PC-3 (cell line): ENCODE measurements at regions not wholly inside any gene's neighbourhood (a gene's known extent, or its start where the extent isn't known, plus 50 kb on each side); places are given as distances from the start of the nearest gene placed in this dataset.

Source experiments
- EZH2 ChIP-seq: fragments of 300-600 bp; sonication (generic); IDR thresholded peaks from one replicate; pipeline ENCODE4 v1.6.1; 2017; ENCODE audit warnings: antibody characterized with exemption, mild to moderate bottlenecking, low read length; ENCODE audit not compliant: unreplicated experiment
- EZH2phosphoT487 ChIP-seq: fragments of 300-600 bp; sonication (generic); IDR thresholded peaks from 2 replicates; pipeline ENCODE4 v1.6.1; 2018; ENCODE audit warnings: mild to moderate bottlenecking, antibody characterized with exemption, low read length, borderline replicate concordance
- TF ChIP-seq, protein P1 (sequence below): fragments of 300-600 bp; sonication (generic); conservative IDR thresholded peaks from 2 replicates; pipeline ENCODE4 v1.5.1; 2017; ENCODE audit warnings: antibody characterized with exemption, low read depth, mild to moderate bottlenecking, low read length

DNA sequence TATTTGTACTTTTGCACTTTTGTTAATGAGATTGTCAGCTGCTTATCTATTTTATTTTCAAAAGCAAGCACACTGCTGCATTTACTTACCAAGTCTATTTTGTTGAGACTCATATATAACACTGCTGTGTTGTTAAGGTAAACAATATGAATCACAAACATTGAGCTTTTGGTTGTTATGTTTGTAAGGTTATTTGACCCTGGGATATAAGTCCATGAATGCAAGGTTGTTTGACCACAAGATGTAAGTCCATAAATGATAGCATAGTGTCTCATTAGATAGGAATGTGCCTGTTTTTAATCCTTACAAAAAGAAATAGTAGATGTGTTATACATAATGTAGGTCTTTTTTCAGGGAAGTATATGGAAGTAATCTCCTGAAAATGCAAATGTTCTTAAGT is 845.9 kb downstream of the CDH9 start:
- TF ChIP-seq EZH2 = no peak
- TF ChIP-seq, protein P1, sequence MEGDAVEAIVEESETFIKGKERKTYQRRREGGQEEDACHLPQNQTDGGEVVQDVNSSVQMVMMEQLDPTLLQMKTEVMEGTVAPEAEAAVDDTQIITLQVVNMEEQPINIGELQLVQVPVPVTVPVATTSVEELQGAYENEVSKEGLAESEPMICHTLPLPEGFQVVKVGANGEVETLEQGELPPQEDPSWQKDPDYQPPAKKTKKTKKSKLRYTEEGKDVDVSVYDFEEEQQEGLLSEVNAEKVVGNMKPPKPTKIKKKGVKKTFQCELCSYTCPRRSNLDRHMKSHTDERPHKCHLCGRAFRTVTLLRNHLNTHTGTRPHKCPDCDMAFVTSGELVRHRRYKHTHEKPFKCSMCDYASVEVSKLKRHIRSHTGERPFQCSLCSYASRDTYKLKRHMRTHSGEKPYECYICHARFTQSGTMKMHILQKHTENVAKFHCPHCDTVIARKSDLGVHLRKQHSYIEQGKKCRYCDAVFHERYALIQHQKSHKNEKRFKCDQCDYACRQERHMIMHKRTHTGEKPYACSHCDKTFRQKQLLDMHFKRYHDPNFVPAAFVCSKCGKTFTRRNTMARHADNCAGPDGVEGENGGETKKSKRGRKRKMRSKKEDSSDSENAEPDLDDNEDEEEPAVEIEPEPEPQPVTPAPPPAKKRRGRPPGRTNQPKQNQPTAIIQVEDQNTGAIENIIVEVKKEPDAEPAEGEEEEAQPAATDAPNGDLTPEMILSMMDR = no peak
- no peak for TF ChIP-seq EZH2phosphoT487
